Heart left ventricle (tissue), 13 donors: ENCODE measurements at regions not wholly inside any gene's neighbourhood (a gene's known extent, or its start where the extent isn't known, plus 50 kb on each side); places are given as distances from the start of the nearest gene placed in this dataset.

Experiments used
- CTCF ChIP-seq, 12 donors: fragments of 200-600 bp; sonication (generic) in 4 of 12; IDR thresholded peaks; one replicate each; pipeline versions ENCODE4 v1.5.0 to v1.8.0; 2018 to 2022; ENCODE audit warnings: antibody characterized with exemption in 12 of 12, mild to moderate bottlenecking in 5 of 12
- POLR2A ChIP-seq, 2 donors: fragments of 450-650 bp; IDR thresholded peaks; one replicate each; pipeline ENCODE4 v1.6.1; 2017; ENCODE audit warnings: antibody characterized with exemption in 2 of 2, mild to moderate bottlenecking in 2 of 2, moderate library complexity in 2 of 2
- donor health status: ischemic (EF 13 %, LVEDD 7.1; RV severe dilation, severe dysfunction).
- donor health status: DM: no; HTN: yes; CAD: no.
- donor health status: DM: no; HTN: no; CAD: no.
- donor health status: ischemic (EF 25% LVEDD 6.9; RV normal size, moderate dysfunction).
- donor health status: ischemic (EF 25% LVEDD 5.7; RV mildly dilated, moderate dysfunction).
- donor health status: ischemic (EF 35%, LVEDD 5.7; RV mildly dilated, moderate dysfunction).
- donor health status: nonischemic (EF 11% LVEDD 7.7; RV severe dilation, severe dysfunction).
- donor health status: DM: yes; HTN: yes; CAD: no.
- donor health status: PGD.
- donor health status: ischemic (EF 29% LVEDD 5.4; RV normal size, mild dysfunction).
- donor health status: nonischemic (EF 23%, LVEDD 6.1; RV moderate dilation, normal function).

GRCh38 chr9:19701991-19702390, 86.8 kb downstream of the SLC24A2 start:
- TF ChIP-seq CTCF (IDR thresholded peaks at IDR 0.05): no peak
- TF ChIP-seq POLR2A (IDR thresholded peaks at IDR 0.05): no peak
